ENCODE measurements at regions not wholly inside any gene's neighbourhood (a gene's known extent, or its start where the extent isn't known, plus 50 kb on each side); places are given as distances from the start of the nearest gene placed in this dataset.
A peak's percentile ranks its signal among the peaks of the same experiment; 100 is the strongest.

GRCh38 chr6:6785163-6785521 lies 196.6 kb downstream of the LY86 start:
- Mint-ChIP-seq H3K27me3 (ENCODE audit: insufficient read depth) (peaks cover 2% of the 10 kb centered on the region; the same call in 1 of the 2 replicates), H3K36me3 (ENCODE audit: low read depth) (no peaks in the 10 kb centered on the region), H3K4me3 (no peak overlapping the region), H3K27ac (no peak overlapping the region), H3K4me1 (ENCODE audit: low read depth) (no peaks in the 10 kb centered on the region), H3K9me3 (no peaks in the 10 kb centered on the region; the same call in 1 of the 2 replicates)
- no peak for DNase-seq
- no peak for TF ChIP-seq CTCF (IDR thresholded peaks at IDR 0.05)

GRCh38 chr6:6788394-6789032 lies 200.0 kb downstream of the LY86 start:
- peak; percentile 69 for TF ChIP-seq CTCF (IDR thresholded peaks at IDR 0.05)
- Mint-ChIP-seq H3K27me3 (ENCODE audit: insufficient read depth) (peaks cover 6% of the 10 kb centered on the region; the same call in 1 of the 2 replicates), H3K27ac (no peak overlapping the region), H3K4me3 (no peak overlapping the region), H3K4me1 (ENCODE audit: low read depth) (no peaks in the 10 kb centered on the region), H3K36me3 (ENCODE audit: low read depth) (no peaks in the 10 kb centered on the region), H3K9me3 (no peaks in the 10 kb centered on the region; the same call in none of the 2 replicates)
- no peak for DNase-seq

GRCh38 chr6:6790393-6790792 lies 201.9 kb downstream of the LY86 start:
- no peak for DNase-seq
- H3K4me1 Mint-ChIP-seq (ENCODE audit: low read depth), result no peaks in the 10 kb centered on the region
- no peaks in the 10 kb centered on the region; the same call in none of the 2 replicates for H3K9me3 Mint-ChIP-seq
- H3K27me3 Mint-ChIP-seq (ENCODE audit: insufficient read depth), result peaks cover 6% of the 10 kb centered on the region; the same call in 1 of the 2 replicates
- H3K4me3 Mint-ChIP-seq, result no peak overlapping the region
- no peak overlapping the region for H3K27ac Mint-ChIP-seq
- no peaks in the 10 kb centered on the region for H3K36me3 Mint-ChIP-seq (ENCODE audit: low read depth)
- TF ChIP-seq CTCF (IDR thresholded peaks at IDR 0.05), result no peak

GRCh38 chr6:6790891-6791290 lies 202.4 kb downstream of the LY86 start:
- no peak for TF ChIP-seq CTCF (IDR thresholded peaks at IDR 0.05)
- Mint-ChIP-seq H3K36me3 (ENCODE audit: low read depth) (no peaks in the 10 kb centered on the region), H3K4me3 (no peak overlapping the region), H3K27me3 (ENCODE audit: insufficient read depth) (peaks cover 6% of the 10 kb centered on the region), H3K9me3 (no peaks in the 10 kb centered on the region; the same call in none of the 2 replicates), H3K4me1 (ENCODE audit: low read depth) (no peaks in the 10 kb centered on the region), H3K27ac (no peak overlapping the region)
- no peak for DNase-seq

- Mint-ChIP-seq H3K4me3 (no peak overlapping the region), H3K27ac (no peak overlapping the region), H3K27me3 (ENCODE audit: insufficient read depth) (peaks cover 13% of the 10 kb centered on the region), H3K9me3 (no peaks in the 10 kb centered on the region; the same call in 1 of the 2 replicates), H3K4me1 (ENCODE audit: low read depth) (no peaks in the 10 kb centered on the region), H3K36me3 (ENCODE audit: low read depth) (no peaks in the 10 kb centered on the region)
- no peak for TF ChIP-seq CTCF (IDR thresholded peaks at IDR 0.05)
- DNase-seq, result no peak
Measured at GRCh38 chr6:6793388-6794250, 205.1 kb downstream of the LY86 start.

Data from HFFc6 (cell line).